GM18951 (cell line): ENCODE measurements at regions not wholly inside any gene's neighbourhood (a gene's known extent, or its start where the extent isn't known, plus 50 kb on each side); places are given as distances from the start of the nearest gene placed in this dataset.

Experiments used
- POLR2A ChIP-seq: IDR thresholded peaks from 4 replicates; pipeline ENCODE4 v1.6.1; 2011; ENCODE audit warnings: mild to moderate bottlenecking; ENCODE audit not compliant: insufficient read length, insufficient read depth; ENCODE audit errors: extremely low read depth
- in situ Hi-C: fragments of 300-500 bp; cut with MboI; formaldehyde crosslinking; loops from one replicate; pipeline ENCODE4 v1.12.0; 2022; ENCODE audit warnings: low sequenced_read_pairs, mixed read lengths, inconsistent platforms; ENCODE audit not compliant: unreplicated experiment

DNA sequence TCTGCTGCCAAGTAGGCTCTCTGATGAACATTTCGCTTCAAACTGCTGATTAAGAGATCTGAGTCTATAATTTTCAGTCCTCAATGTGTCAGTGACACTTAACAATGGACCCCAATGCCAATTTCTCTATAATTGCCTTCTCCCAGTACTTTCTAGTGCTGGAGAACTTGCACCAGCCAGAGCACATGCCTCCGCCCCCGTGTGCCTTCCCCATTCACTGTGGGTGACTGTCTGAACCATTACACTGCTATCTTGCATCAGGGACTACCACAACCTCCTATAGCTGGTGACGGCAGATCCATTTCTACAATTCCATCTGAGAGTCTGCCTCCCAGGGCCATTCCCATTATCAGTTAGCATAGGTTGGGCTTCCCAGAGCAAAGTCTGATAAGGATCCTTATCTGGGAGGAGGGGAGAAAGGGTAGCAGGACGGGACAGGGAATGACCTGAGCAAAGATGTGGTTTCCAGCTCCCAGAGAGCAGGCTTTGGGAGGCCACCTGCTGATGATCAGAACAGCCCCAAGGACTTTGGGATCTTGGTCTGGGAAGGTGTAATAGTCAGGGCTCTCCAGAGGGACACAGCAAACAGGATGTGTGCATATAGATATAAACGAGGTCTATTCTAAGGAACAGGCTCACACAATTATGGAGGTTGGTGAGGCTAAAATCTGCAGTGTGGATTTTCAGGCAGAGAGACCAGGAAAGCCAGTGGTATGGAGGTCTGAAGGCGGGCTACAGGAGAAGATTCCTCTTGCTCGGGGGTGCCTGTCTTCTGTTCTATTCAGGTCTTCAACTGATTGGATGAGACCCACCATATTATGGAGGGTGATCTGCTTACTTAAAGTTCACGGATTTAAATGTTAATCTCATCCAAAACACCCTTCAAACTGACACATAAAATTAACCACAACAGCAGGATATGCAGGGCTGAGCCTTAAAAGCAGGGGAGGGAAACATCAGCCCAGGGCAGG, 238.2 kb downstream of the PTPRU start:
- TF ChIP-seq POLR2A: no peak
- in situ Hi-C loops: no loop called here

DNA sequence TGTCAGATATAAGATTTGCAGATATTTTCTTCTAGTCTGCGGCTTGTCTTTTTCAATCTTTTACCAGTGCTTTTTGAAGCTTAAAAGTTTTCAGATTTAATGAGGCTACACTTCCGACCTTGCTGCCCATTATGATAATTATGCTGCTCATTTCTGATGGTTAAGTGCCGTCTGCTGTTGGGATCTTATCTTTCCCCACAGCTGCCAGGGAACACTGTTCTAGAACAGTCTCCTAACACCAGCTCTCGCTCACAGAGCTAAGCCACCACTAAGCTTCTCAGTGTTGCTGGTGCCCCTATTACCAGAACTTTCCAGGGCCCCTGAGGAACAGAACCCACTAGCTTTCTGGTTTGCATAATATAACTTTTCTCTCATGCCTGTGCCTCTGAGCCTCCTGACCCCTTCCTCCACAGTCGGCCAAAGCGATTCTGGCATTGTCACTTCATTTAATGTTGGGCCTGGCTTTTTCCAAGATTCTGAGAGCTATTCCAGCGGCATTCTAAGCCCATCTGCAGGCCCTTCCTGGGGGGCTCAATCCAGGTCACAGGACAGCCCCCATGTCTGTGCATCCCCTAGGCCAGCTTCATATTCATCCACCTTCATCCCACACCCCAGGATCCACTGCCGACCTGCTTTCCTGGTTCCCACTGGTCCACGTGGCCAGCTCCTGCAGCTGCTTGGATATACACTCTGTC, 237.0 kb downstream of the PTPRU start:
- TF ChIP-seq POLR2A: no peak
- in situ Hi-C loops: no loop called here

DNA sequence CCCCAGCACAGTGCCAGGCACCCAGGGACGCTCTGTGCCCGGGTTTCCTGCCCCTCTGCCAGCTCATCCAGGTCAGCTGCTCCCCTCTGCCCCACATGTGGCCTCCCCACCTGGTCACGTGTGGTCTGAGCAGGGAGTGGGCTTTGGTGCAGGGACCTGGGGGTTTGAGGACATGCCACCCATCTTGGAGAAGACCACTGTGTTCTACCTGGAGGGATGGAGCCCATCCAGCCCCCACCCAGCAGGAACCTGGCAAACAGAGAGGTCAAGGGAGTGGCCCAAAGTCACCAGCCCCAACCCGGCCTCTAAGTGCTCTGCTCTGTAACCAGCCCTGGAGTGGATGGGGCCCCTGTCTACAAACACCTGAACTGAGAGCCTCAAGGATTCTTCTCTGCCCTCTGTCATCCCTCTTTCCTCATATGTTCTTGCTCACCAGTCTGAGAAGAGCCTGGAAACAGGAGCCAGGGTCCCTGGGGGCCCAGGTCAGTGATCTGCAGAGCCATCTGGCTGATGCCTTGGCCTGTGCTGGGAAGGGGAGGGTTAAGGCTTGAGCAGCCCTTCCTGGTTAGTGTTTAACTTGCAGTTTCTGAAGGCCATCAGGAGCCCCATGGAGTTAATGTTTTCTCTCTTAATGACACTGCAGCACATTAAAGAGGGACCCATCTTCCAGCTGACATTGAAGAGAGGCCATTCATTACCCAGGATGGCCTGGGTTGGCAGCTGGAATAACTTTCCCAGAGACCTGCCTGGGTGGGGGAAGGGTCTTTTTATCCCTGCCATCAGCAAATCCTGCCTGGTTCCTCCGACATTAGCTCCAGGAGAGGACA, 235.4 kb downstream of the PTPRU start:
- TF ChIP-seq POLR2A: no peak
- in situ Hi-C loops: no loop called here

DNA sequence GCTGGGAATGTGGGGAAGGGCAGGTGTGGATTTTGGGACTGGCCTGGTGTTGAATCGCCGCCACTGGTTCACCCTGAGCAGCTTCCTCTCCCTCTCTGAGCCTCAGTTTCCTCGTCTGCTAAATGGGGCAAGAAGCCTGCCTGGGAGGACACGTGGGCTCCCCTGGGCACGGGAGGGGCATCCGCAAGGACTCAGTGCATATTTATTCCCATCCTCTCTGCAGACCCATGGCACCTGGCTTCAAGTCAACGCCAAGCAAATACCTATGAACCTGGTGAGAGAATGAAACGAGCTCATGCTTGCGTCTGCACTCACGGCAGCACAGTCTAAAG, 234.4 kb downstream of the PTPRU start:
- TF ChIP-seq POLR2A: no peak
- in situ Hi-C loops: no loop called here

DNA sequence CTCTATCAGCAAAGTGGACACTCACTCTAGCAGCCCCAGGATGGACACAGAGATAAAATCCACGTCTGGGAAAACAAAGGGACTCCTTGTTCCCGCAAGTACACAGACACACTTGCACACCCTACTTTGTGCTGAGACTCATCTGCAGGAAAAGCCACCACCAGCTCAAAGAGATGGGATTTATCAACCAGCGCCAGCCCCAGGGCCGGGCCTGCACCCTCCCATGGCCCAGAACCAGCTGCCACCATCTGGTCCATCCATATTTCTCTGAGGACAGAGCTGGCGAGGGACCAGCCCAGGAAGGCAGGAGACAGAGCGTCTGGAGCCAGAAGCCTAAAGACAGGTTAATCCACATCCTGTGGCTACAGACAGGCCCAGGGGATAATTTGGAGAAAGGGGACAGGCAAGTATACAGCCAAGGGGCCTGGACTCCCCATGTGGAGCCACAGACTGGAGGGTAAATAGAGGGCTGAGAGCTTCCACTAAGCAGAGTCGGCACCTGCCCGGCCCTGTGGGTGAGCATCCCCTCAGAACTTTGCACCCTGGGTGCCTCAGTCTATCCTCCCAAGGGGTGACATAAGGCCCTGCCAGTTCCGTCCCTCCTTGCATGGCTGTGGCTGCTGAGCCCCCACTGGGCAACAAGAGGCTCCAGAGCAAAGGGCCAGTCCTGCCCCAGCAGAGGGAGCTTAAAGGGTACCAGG, 233.9 kb downstream of the PTPRU start:
- in situ Hi-C loops: no loop called here

DNA sequence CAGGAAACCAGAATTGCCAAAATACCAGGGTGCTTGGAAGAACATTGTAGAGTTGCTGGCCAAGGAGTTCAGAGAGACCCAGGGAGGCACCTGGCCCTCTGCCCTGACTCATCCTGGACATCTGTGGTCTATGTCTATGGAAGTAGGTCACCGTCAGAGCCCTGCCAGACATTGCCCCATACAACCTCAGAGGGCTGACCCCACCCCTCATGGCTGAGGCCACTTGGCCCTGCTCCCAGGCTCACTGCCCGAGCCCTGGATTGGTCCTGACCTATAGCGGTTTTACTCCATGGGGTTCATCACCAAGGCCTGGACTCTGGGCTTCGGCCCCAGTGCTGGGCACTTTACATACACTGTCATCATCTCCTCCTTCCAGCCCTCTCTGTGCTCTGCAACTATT, 233.1 kb downstream of the PTPRU start:
- no peak for TF ChIP-seq POLR2A
- in situ Hi-C loops: no loop called here

More for the DNA sequence above, 233.9 kb downstream of the PTPRU start:
- TF ChIP-seq POLR2A: no peak

DNA sequence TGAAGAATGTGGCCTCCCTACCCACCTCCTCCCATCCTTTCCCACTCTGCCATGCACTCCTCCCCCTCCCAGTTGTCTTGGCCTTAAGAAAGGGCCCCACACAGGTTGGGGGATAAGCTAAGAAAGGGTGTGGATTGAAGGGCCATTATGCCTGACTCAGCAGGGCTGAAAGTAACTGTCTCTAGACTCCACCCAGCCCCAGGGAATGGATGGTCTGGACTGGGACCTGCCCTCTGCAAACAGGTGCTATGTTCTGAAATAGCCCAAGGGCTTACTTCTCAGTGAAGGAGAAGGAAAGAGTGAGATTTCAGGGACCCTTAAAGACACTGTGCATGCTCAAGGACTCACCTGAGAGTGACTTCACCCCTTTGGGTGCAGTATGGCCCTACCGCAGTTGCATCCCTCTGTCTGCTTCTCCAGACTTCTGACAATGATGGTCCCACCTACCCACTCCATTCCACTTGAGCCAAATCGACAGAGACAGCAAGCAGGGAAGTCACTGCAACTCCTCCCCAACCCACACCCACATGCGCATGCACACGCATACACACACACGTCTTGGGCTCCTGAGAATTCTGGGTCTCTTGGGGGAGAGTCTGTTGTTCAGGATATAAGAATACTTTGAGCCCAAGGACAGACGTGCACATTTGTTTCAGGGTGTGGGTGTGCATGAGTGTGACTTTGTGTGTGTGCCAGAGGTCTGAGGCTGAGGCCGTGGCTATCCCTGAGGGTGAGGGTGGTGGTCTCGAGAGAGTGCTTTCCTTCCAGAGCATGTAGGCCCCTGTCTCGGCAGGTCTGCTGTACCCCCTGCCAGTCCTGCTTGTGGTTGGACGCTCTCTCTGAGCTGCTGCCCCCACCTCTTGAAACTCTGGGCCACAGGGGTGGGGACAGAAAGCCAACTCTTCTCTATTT, 231.9 kb downstream of the PTPRU start:
- no peak for TF ChIP-seq POLR2A
- in situ Hi-C loops: no loop called here

DNA sequence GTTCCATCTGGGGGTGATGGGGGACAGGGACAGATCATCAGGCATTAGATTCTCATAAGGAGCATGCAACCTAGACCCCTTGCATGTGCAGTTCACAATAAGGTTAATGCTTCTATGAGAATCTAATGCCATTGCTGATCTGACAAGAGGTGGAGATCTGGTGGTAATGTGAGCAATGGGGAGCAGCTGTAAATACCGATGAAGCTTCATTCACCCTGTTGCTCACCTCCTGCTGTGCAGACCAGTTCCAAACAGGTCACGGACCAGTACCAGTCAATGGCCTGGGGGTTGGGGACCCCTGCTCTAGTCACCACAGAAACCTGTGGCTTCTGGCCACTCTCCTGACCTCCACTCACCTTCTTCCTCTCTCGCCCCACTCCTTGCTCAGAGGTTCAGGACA, 229.9 kb downstream of the PTPRU start:
- no peak for TF ChIP-seq POLR2A
- in situ Hi-C loops: no loop called here

DNA sequence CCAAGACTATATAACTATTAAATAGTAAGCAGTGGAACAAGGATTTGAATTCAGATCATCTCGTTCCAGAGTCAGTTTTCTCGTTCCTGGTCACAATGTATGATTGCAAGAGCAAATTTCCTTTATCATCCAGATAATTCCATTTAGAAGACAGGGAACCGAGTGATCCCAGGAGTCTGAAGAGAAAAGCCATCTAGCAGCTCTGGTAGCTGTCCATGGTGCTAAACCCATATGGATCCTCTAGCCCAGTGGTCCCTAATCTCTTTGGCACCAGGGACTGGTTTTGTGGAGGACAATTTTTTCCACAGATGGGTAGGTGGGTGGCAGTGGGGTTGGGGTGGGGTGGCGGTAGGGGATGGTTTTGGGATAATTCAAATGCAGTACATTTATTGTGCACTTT, 229.4 kb downstream of the PTPRU start:
- in situ Hi-C loops: no loop called here
- TF ChIP-seq POLR2A: no peak

DNA sequence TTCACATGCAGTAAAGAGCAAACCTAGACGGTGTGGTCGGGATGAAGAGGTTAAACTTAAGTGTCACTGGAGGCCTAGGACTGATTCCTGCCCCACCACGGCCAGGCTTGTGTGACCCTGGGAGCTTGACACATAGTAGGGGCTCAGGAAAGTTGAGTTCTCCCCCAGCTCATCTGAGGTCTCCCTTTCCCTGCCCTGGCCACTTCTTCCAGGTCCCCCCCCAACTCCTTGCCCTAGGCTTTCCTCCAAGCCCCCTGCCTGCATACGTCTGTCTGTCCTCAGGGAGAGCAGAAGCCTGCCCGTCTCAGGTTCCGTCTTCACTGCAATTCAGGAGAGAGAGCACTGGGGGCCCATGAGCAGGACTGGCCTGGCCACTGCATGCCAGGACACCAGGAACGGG, 225.8 kb downstream of the PTPRU start:
- no peak for TF ChIP-seq POLR2A
- in situ Hi-C loops: no loop called here

DNA sequence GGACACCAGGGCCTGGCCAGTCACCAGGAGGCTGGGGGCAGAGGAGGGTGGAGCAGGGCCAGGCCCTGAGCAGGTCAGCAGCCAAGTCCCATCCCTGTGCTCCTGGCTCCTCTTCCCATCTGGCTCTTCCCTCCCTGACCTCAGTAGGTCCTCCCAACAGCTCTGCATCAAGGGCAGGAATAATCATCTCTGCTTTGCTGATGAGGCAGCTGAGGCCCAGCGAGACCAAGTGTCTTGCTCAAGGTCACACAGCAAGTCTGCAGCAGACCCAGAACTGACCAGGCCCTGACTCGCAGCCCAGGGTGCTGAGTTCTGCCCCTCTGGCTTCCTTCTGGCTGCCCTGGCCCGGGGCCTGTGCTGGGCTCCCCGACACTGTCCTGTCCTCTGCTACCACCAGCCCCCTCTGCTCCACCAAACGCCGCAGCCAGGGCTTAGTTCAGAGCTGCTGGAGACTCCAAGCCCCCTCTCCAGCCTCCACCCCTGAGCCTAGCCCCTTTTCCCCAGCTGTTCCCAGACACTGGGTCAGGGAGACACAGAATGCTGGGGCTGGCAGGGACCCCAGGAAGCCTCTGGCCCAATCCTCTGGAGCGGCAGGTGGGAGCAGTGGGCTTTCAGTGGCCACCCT, 224.9 kb downstream of the PTPRU start:
- in situ Hi-C loops: no loop called here
- TF ChIP-seq POLR2A: no peak
